ENCODE measurements at regions not wholly inside any gene's neighbourhood (a gene's known extent, or its start where the extent isn't known, plus 50 kb on each side); places are given as distances from the start of the nearest gene placed in this dataset.

GRCh38 chr11:23284631-23285030, 424.4 kb upstream of the CCDC179 start:
- TF ChIP-seq POLR2A (IDR thresholded peaks at IDR 0.05), result no peak
- no peak for TF ChIP-seq CTCF (IDR thresholded peaks at IDR 0.05)
